ENCODE measurements at regions not wholly inside any gene's neighbourhood (a gene's known extent, or its start where the extent isn't known, plus 50 kb on each side); places are given as distances from the start of the nearest gene placed in this dataset.

DNA sequence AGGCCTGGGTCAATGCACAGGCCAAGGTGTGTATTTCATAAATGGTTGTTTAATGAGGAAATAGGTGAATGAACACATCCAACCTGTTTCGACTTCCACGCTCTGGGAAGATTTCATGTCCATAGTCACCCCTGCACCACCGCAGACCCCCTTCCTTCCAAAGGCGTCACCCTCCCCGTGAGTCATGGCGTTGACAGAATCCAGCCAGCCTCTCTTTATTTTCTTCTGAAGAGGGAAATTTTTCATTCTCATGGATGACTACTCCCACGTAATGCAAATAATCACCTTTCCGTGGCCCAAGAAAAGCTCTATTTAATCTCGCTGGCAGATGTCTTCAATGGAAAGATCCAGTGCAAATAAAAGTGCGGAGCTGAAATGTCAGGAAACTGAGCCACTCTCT, 75.3 kb upstream of the FOXK1 start:
- TF ChIP-seq POLR2A (IDR thresholded peaks at IDR 0.05), result no peak
- TF ChIP-seq, protein P1, sequence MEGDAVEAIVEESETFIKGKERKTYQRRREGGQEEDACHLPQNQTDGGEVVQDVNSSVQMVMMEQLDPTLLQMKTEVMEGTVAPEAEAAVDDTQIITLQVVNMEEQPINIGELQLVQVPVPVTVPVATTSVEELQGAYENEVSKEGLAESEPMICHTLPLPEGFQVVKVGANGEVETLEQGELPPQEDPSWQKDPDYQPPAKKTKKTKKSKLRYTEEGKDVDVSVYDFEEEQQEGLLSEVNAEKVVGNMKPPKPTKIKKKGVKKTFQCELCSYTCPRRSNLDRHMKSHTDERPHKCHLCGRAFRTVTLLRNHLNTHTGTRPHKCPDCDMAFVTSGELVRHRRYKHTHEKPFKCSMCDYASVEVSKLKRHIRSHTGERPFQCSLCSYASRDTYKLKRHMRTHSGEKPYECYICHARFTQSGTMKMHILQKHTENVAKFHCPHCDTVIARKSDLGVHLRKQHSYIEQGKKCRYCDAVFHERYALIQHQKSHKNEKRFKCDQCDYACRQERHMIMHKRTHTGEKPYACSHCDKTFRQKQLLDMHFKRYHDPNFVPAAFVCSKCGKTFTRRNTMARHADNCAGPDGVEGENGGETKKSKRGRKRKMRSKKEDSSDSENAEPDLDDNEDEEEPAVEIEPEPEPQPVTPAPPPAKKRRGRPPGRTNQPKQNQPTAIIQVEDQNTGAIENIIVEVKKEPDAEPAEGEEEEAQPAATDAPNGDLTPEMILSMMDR (IDR thresholded peaks at IDR 0.05), result no peak
